ENCODE measurements at regions not wholly inside any gene's neighbourhood (a gene's known extent, or its start where the extent isn't known, plus 50 kb on each side); places are given as distances from the start of the nearest gene placed in this dataset.

DNA sequence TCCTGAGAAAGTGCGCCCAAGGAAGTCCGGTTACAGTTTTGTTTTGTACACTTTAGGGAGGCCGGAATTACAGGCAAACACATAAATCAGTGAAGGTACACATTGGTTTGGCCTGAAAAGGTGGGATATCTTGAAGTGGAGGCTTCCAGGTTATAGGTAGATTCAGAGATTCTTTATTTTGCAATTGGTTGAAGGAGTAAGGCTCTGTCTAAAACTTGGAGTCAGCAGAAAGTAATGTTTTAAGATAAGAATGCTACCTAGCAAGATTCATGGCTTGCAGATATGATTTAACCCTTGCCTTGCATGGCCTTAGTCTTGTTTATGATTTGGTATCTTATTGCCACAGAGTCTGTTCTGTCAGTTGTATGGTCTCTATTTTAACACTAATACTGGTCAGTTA lies 165.9 kb upstream of the NDUFV2 start:
- no peak for TF ChIP-seq POLR2A (IDR thresholded peaks at IDR 0.05; ENCODE audit: low read depth, low read length)
- TF ChIP-seq POLR2AphosphoS5 (IDR thresholded peaks at IDR 0.05; ENCODE audit: low read depth, low read length), result no peak
